Glomerular visceral epithelial cell (primary cell): ENCODE measurements at regions not wholly inside any gene's neighbourhood (a gene's known extent, or its start where the extent isn't known, plus 50 kb on each side); places are given as distances from the start of the nearest gene placed in this dataset.

ENCODE experiments used
- DNase-seq: peaks from one replicate; pipeline ENCODE4 v3.0.0-alpha.2; 2016; ENCODE audit errors: extremely low spot score

DNA sequence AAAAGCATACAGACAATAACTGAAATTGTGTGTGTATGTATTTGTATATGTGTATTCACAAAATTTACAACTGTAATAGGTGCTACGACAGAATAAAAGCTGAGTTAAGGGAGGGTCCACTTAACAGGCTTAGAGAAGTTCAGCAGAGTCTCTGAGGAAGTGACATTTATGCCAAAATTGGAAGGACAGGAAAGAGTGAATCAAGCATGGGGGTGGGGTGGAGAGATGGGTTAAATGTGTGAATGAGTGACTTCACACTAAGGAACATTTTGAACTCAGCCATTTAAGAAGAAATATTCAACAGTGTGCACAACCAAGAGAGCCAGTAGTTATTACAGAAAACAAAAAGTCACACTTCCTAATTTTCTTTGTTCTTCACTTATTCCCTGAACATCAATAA, 53.8 kb upstream of the RGS1 start:
- DNase-seq, result no peak

DNA sequence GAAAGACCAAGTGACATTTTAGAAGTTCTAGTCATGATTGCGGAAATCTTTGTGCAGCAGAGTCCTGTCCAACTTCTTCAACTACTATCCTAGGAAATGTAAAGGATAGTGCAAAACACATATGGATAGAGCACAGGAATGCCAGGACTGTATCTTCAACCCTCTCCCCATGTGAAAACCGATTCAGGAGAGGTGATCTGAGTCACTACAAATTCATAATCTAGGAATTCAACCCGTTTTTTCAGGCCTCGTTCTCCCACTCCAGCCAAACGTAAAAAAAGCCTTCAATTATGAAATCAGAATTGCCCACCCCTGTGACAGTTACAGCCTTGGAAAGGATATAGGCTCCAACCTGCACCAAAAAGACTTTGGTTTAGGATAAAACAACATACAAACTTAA, 52.9 kb upstream of the RGS1 start:
- DNase-seq, result no peak

DNA sequence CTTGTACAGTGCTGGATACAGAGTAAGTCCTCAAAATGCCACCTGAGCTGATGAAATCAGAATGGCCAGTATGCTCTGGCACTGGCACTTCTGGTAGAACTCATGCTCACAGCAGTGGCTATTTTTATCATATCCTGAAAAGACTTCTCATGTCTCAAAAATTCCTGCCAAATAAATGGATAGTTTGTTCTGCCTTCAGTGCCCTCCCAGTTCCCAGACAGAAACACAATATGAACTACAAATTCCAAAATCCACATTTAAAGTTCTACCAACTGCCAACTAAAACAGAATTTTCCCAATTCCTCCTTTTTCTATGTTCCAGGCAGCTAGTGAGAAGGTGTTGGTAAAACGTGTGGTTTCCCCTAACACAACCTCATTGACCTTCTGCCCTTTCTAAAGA, 51.4 kb upstream of the RGS1 start:
- no peak for DNase-seq
